Heart left ventricle (tissue), 13 donors: ENCODE measurements at regions not wholly inside any gene's neighbourhood (a gene's known extent, or its start where the extent isn't known, plus 50 kb on each side); places are given as distances from the start of the nearest gene placed in this dataset.

ENCODE experiments used
- CTCF ChIP-seq, 12 donors: fragments of 200-600 bp; sonication (generic) in 4 of 12; IDR thresholded peaks; one replicate each; pipeline versions ENCODE4 v1.5.0 to v1.8.0; 2018 to 2022; ENCODE audit warnings: antibody characterized with exemption in 12 of 12, mild to moderate bottlenecking in 5 of 12
- POLR2A ChIP-seq, 2 donors: fragments of 450-650 bp; IDR thresholded peaks; one replicate each; pipeline ENCODE4 v1.6.1; 2017; ENCODE audit warnings: antibody characterized with exemption in 2 of 2, mild to moderate bottlenecking in 2 of 2, moderate library complexity in 2 of 2
- donor health status: ischemic (EF 13 %, LVEDD 7.1; RV severe dilation, severe dysfunction).
- donor health status: DM: no; HTN: yes; CAD: no.
- donor health status: DM: no; HTN: no; CAD: no.
- donor health status: ischemic (EF 25% LVEDD 6.9; RV normal size, moderate dysfunction).
- donor health status: ischemic (EF 25% LVEDD 5.7; RV mildly dilated, moderate dysfunction).
- donor health status: ischemic (EF 35%, LVEDD 5.7; RV mildly dilated, moderate dysfunction).
- donor health status: nonischemic (EF 11% LVEDD 7.7; RV severe dilation, severe dysfunction).
- donor health status: DM: yes; HTN: yes; CAD: no.
- donor health status: PGD.
- donor health status: ischemic (EF 29% LVEDD 5.4; RV normal size, mild dysfunction).
- donor health status: nonischemic (EF 23%, LVEDD 6.1; RV moderate dilation, normal function).

- no peak for TF ChIP-seq CTCF (IDR thresholded peaks at IDR 0.05)
- no peak for TF ChIP-seq POLR2A (IDR thresholded peaks at IDR 0.05)
These were observed 195.9 kb upstream of the PPP1R26 start for GRCh38 chr9:135283671-135284070.
